SKM-1 treated with dmso at 0.1 percent for 144 hours (cell line): ENCODE measurements at regions not wholly inside any gene's neighbourhood (a gene's known extent, or its start where the extent isn't known, plus 50 kb on each side); places are given as distances from the start of the nearest gene placed in this dataset.

ENCODE experiments used
- DNase-seq: peaks from one replicate; lab custom pipeline; 2025; ENCODE audit not compliant: unreplicated experiment; lab: John Stamatoyannopoulos, UW

GRCh38 chr21:32216293-32216692, 62.6 kb downstream of the MIS18A start:
- no peak for DNase-seq

GRCh38 chr21:32215306-32215685, 63.6 kb downstream of the MIS18A start:
- DNase-seq, result no peak

- no peak for DNase-seq
Observed at GRCh38 chr21:32214654-32215305, 64.1 kb downstream of the MIS18A start.

GRCh38 chr21:32212116-32212515, 66.7 kb downstream of the MIS18A start:
- no peak for DNase-seq

- DNase-seq, result no peak
Observed at GRCh38 chr21:32211306-32211705, 67.5 kb downstream of the MIS18A start.

GRCh38 chr21:32209580-32209979, 69.3 kb downstream of the MIS18A start:
- no peak for DNase-seq

- no peak for DNase-seq
Observed at GRCh38 chr21:32207406-32207716, 71.5 kb downstream of the MIS18A start.

GRCh38 chr21:32206631-32207405, 72.0 kb downstream of the MIS18A start:
- DNase-seq, result no peak

- DNase-seq, result no peak
Observed at GRCh38 chr21:32203877-32204480, 74.9 kb downstream of the MIS18A start.

GRCh38 chr21:32200029-32200428, 78.8 kb downstream of the MIS18A start:
- DNase-seq, result no peak

- DNase-seq, result no peak
Observed at GRCh38 chr21:32198384-32198783, 80.5 kb downstream of the MIS18A start.

GRCh38 chr21:32197896-32198295, 81.0 kb downstream of the MIS18A start:
- DNase-seq, result no peak

GRCh38 chr21:32196001-32196400, 82.8 kb downstream of the MIS18A start:
- no peak for DNase-seq

GRCh38 chr21:32193098-32193465, 85.8 kb downstream of the MIS18A start:
- DNase-seq, result no peak

- no peak for DNase-seq
Observed at GRCh38 chr21:32192291-32193097, 86.4 kb downstream of the MIS18A start.

GRCh38 chr21:32190493-32191144, 88.2 kb downstream of the MIS18A start:
- DNase-seq, result no peak

GRCh38 chr21:32189688-32190483, 89.0 kb downstream of the MIS18A start:
- DNase-seq, result no peak

GRCh38 chr21:32186804-32187203, 92.0 kb downstream of the MIS18A start:
- DNase-seq, result no peak

- no peak for DNase-seq
Observed at GRCh38 chr21:32185726-32186125, 93.1 kb downstream of the MIS18A start.

- no peak for DNase-seq
Observed at GRCh38 chr21:32185103-32185502, 93.7 kb downstream of the MIS18A start.
